Ectodermal cell (in vitro differentiated cells): ENCODE measurements at regions not wholly inside any gene's neighbourhood (a gene's known extent, or its start where the extent isn't known, plus 50 kb on each side); places are given as distances from the start of the nearest gene placed in this dataset.
"Not testable (repeated sequence)": the region's sequence is repeated elsewhere in the genome, so short reads cannot be mapped to it uniquely, and the experiment has no call there.

Experiments used
- H3K27ac ChIP-seq: 2 replicates; pipeline ENCODE4 v1.7.0; 2013; ENCODE audit warnings: mild to moderate bottlenecking, low read depth, low read length; ENCODE audit not compliant: insufficient read depth, poor library complexity, severe bottlenecking
- H3K27me3 ChIP-seq: 2 replicates; pipeline ENCODE4 v1.7.0; 2013; ENCODE audit warnings: mild to moderate bottlenecking, low read length; ENCODE audit not compliant: insufficient read depth, control insufficient read depth, poor library complexity, severe bottlenecking
- H3K36me3 ChIP-seq: one replicate; pipeline ENCODE4 v1.7.0; 2013; ENCODE audit warnings: low read length; ENCODE audit not compliant: control insufficient read depth, insufficient read depth
- H3K4me1 ChIP-seq: one replicate; pipeline ENCODE4 v1.7.0; 2013; ENCODE audit warnings: low read length; ENCODE audit not compliant: control insufficient read depth, insufficient read depth
- H3K4me3 ChIP-seq: 2 replicates; pipeline ENCODE4 v1.7.0; 2013; ENCODE audit warnings: low read depth, low read length, control low read depth; ENCODE audit not compliant: insufficient read depth
- H3K9me3 ChIP-seq: 2 replicates; pipeline ENCODE4 v1.7.0; 2013; ENCODE audit warnings: mild to moderate bottlenecking, low read length, moderate library complexity; ENCODE audit not compliant: control insufficient read depth
- WGBS, 2 experiments: methylation state at CpG; one replicate each; pipeline ENCODE4 v1.1.7; 2013; ENCODE audit warnings: missing lambda C conversion rate in 2 of 2; 5-methylcytosine and 5-hydroxymethylcytosine counted together

- Histone ChIP-seq H3K4me1 (no peaks in the 10 kb centered on the region), H3K36me3 (no peaks in the 10 kb centered on the region)
Observed at GRCh38 chr3:177335728-177336127, 138.4 kb upstream of the TBL1XR1 start.

DNA sequence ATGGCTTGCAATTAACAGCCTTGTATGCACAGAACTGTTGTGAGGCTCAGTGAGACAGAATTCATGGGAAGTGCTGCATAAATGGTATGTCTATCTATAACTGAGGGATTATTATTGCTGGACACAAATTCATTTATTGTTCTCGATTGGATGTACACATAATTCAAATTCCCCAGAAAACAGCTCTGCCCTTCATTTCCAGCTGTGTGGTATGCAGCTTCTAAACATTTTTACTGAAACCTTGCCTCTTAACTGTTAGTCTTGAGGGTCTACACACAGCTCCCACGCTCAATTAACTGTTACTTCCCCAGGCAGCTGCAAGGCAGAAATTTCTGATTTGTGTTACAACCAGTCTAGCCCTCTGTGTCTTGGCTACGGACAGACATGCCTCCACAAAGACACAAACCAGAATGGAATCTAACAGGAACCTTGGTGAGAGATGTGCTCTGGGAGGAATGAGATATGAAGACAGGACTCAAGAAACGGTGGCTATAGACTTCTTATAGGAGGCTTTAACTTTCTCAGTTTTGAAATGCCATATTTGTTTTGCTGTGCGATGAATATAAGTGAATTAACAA lies 139.7 kb upstream of the TBL1XR1 start:
- Histone ChIP-seq H3K9me3 (no peaks in the 10 kb centered on the region), H3K27ac (no peak overlapping the region), H3K4me1 (no peaks in the 10 kb centered on the region), H3K27me3 (no peaks in the 10 kb centered on the region), H3K36me3 (no peaks in the 10 kb centered on the region), H3K4me3 (no peak overlapping the region)
- WGBS, 2 experiments: 90 to 94% methylated on average over 4 to 5 of the region's 5 CpGs

More at GRCh38 chr3:177335728-177336127, 138.4 kb upstream of the TBL1XR1 start:
- WGBS, 2 experiments: 90 to 93% methylated on average over 3 of the region's 3 CpGs
- H3K4me3 ChIP-seq: no peak overlapping the region
- no peaks in the 10 kb centered on the region for H3K27me3 ChIP-seq
- no peaks in the 10 kb centered on the region for H3K9me3 ChIP-seq
- no peak overlapping the region for H3K27ac ChIP-seq

DNA sequence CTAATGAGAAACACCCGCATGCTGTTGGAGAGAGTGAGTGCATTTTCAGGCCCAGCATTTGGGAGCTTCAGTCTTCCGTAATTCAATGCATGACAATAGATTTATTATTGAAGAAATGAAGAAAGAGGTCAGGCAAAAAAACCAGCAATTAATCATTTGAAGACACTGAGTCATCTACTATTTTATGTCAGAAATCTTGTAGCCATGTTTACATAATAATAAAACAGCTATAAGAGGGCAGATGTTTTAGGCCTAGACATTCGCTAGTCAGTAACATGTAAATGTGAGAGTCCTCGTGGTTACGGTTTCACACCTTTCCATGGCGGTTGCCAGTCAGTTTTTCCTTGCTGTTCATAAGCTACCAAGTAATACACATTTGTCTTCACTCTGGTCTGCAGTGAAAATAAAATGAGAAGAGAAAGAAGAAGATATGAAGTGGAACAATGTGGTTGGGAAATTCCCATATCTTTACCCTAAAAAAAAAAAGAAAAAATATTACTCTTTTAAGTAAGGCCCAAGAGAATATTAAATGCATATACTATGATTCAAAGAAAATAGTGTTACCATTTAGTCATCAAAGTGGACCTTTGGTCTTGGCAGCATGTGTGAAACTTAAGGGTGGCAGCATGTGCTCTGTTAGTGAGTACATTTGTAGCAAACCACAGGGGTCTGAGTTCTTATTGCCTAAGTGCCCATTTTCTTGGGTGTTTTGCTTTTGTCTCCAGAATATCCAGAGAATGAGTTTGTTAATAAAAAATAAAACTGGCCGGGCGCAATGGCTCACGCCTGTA lies 140.5 kb upstream of the TBL1XR1 start:
- H3K27ac ChIP-seq: no peak overlapping the region
- H3K4me1 ChIP-seq: no peaks in the 10 kb centered on the region
- H3K4me3 ChIP-seq: no peak overlapping the region
- 95 to 96% methylated on average over 9 of the region's 9 CpGs for WGBS, 2 experiments
- no peaks in the 10 kb centered on the region for H3K9me3 ChIP-seq
- H3K36me3 ChIP-seq: no peaks in the 10 kb centered on the region
- no peaks in the 10 kb centered on the region for H3K27me3 ChIP-seq

GRCh38 chr3:177338697-177339219 lies 141.5 kb upstream of the TBL1XR1 start:
- Histone ChIP-seq H3K4me1 (no peaks in the 10 kb centered on the region), H3K27ac (no peak overlapping the region), H3K27me3 (no peaks in the 10 kb centered on the region), H3K36me3 (no peaks in the 10 kb centered on the region), H3K4me3 (no peak overlapping the region), H3K9me3 (no peaks in the 10 kb centered on the region)
- 94 to 98% methylated on average over 3 of the region's 3 CpGs for WGBS, 2 experiments

GRCh38 chr3:177339220-177339703 lies 142.0 kb upstream of the TBL1XR1 start:
- H3K4me1 ChIP-seq, H3K36me3 ChIP-seq, H3K27ac ChIP-seq, H3K27me3 ChIP-seq, H3K9me3 ChIP-seq, H3K4me3 ChIP-seq: not testable (repeated sequence)
- WGBS, 2 experiments: 62 to 63% methylated on average over 3 of the region's 3 CpGs

- H3K9me3 ChIP-seq: no peaks in the 10 kb centered on the region
- H3K36me3 ChIP-seq: no peaks in the 10 kb centered on the region
- H3K27me3 ChIP-seq: no peaks in the 10 kb centered on the region
- peaks cover 3% of the 10 kb centered on the region for H3K4me1 ChIP-seq
- H3K4me3 ChIP-seq: no peak overlapping the region
- no peak overlapping the region for H3K27ac ChIP-seq
- 91 to 100% methylated on average over 1 to 2 of the region's 2 CpGs for WGBS, 2 experiments
Observed at GRCh38 chr3:177340243-177340830, 143.1 kb upstream of the TBL1XR1 start.

- no peaks in the 10 kb centered on the region for H3K36me3 ChIP-seq
- H3K9me3 ChIP-seq: no peaks in the 10 kb centered on the region
- peaks cover 10% of the 10 kb centered on the region for H3K4me1 ChIP-seq
- no peak overlapping the region for H3K4me3 ChIP-seq
- 94 to 97% methylated on average over 6 to 7 of the region's 7 CpGs for WGBS, 2 experiments
- no peaks in the 10 kb centered on the region for H3K27me3 ChIP-seq
- H3K27ac ChIP-seq: no peak overlapping the region
Observed at GRCh38 chr3:177341736-177342419, 144.6 kb upstream of the TBL1XR1 start.

- Histone ChIP-seq H3K4me1 (peaks cover 10% of the 10 kb centered on the region), H3K9me3 (no peaks in the 10 kb centered on the region), H3K36me3 (no peaks in the 10 kb centered on the region), H3K27me3 (no peaks in the 10 kb centered on the region), H3K27ac (no peak overlapping the region), H3K4me3 (no peak overlapping the region)
- WGBS, 2 experiments: 98% methylated on average over 3 of the region's 3 CpGs
Observed at GRCh38 chr3:177343122-177343625, 145.9 kb upstream of the TBL1XR1 start.

DNA sequence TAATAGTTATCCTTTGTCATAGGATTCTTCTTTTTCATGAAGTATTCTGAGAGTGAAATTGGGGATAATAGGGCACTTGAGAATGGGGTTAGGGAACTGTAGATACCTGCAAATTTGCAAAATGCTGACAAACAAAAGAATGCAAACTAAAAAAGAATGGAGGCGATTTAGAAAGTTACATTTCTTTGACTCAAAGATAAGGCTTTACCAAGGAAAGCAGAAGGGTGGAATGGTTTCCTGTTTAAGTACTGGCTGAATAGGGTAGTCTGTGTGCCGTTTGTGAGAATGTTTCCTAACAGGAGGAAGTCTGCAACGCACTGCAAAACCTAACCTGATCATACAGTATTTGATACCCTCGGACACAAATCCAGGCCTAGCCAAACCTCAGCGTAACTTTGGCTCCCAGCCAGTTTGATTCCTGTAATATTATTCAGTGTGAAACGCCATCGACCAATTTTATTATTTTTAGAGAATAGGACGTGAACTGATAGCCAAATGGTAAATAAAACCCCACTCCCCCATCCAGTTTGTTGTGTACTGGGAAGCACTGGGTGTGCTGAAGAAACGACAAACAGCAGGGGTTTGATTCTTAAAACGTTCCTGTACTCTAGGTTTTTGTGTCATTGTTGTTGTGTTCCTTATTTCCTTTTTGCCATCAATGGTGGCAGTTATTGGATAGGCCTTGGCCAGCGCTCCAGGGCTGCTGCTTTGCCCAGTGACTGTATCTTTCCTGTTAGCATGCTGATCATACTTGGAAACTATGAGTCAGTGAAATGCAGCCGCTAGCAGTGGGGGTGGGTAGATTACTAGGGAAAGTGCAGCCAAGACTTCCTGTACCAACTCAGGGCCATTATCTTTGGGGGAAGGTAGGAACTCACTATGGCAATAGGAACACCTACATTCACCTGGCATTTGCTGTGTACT lies 148.0 kb upstream of the TBL1XR1 start:
- Histone ChIP-seq H3K27me3 (no peaks in the 10 kb centered on the region), H3K9me3 (no peaks in the 10 kb centered on the region), H3K36me3 (no peaks in the 10 kb centered on the region), H3K4me1 (peaks cover 13% of the 10 kb centered on the region), H3K27ac (no peak overlapping the region), H3K4me3 (no peak overlapping the region)
- 30 to 32% methylated on average over 10 to 12 of the region's 12 CpGs for WGBS, 2 experiments
